ENCODE measurements at regions not wholly inside any gene's neighbourhood (a gene's known extent, or its start where the extent isn't known, plus 50 kb on each side); places are given as distances from the start of the nearest gene placed in this dataset.

DNA sequence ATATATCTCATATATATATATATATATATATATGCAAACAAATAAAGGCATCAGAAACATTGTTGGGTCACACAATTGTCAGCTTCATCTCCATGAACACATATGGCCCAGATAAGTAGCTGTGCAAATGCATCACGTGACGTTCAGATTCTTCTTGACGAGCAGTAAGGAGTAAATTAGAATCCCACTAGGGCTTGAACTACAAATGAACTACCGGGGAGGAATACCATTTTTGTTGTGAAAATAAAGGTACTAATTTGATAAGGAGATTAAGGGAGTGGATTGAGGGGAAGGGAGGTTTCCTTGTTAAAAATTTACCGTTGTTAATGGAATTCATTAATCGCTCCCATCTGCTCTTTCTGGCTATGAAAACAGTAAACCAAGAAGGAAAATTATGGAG, 186.5 kb upstream of the COPS8 start:
- H3K27me3 ChIP-seq, result no peaks in the 10 kb centered on the region
- in situ Hi-C loops (cut with MboI; ENCODE audit: low pct_ligation_motif_present in 1 of 4, low pct_unique_long_range_greater_than_20kb in 1 of 4, low sequenced_read_pairs in 3 of 4), result no loop called here
- no peaks in the 10 kb centered on the region for H3K36me3 ChIP-seq
- DNase-seq, result no peak
- no peaks in the 10 kb centered on the region for H3K9me3 ChIP-seq
- 79 to 85% methylated on average over 6 of the region's 6 CpGs for WGBS, 2 donors (ENCODE audit: low coverage in 1 of 2)
- TF ChIP-seq, protein P1, sequence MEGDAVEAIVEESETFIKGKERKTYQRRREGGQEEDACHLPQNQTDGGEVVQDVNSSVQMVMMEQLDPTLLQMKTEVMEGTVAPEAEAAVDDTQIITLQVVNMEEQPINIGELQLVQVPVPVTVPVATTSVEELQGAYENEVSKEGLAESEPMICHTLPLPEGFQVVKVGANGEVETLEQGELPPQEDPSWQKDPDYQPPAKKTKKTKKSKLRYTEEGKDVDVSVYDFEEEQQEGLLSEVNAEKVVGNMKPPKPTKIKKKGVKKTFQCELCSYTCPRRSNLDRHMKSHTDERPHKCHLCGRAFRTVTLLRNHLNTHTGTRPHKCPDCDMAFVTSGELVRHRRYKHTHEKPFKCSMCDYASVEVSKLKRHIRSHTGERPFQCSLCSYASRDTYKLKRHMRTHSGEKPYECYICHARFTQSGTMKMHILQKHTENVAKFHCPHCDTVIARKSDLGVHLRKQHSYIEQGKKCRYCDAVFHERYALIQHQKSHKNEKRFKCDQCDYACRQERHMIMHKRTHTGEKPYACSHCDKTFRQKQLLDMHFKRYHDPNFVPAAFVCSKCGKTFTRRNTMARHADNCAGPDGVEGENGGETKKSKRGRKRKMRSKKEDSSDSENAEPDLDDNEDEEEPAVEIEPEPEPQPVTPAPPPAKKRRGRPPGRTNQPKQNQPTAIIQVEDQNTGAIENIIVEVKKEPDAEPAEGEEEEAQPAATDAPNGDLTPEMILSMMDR (IDR thresholded peaks at IDR 0.05), result no peak
- no peak for TF ChIP-seq EP300 (IDR thresholded peaks at IDR 0.05; ENCODE audit: low read depth)
- TF ChIP-seq POLR2A (IDR thresholded peaks at IDR 0.05), result no peak
- TF ChIP-seq POLR2AphosphoS5 (IDR thresholded peaks at IDR 0.05), result no peak
- no peak overlapping the region for H3K27ac ChIP-seq
- intact Hi-C loops (cut with DNase I; ENCODE audit: low total_unique reads), result no loop called here
- H3K4me1 ChIP-seq, result no peaks in the 10 kb centered on the region
- no peak overlapping the region for H3K4me3 ChIP-seq

DNA sequence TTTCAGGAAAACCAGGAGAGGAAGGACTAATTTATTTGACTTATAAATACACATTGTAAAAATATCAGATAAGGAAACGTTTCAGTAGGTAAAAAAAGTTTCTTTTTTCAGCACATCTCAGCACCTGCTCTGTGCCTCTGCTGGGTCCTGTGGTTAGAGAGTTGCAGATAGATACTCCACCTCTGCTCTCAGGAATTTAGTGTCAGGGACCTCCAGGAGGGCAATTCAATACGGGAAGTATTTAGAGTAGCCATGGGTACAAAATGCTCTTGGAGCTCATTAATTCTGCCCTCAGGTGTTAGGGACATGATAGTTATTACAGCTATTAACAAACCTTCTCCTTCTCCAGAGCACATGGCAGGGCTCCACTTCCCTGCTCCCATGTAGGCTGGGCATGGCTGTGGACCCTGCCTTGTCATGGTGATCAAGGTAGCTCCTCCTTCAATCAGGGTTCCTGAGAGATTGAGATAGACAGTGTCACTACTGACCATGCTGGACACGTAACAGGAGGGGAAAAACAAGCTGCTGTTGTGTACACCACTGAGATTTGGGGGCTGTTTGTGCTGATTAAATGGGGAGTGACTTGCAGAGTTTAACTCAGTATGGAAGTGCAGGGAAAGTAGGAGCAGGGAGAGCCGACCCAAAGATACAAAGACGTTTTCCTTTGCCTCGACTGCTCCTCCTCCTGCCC, 185.6 kb upstream of the COPS8 start:
- H3K27ac ChIP-seq, result no peak overlapping the region

DNA sequence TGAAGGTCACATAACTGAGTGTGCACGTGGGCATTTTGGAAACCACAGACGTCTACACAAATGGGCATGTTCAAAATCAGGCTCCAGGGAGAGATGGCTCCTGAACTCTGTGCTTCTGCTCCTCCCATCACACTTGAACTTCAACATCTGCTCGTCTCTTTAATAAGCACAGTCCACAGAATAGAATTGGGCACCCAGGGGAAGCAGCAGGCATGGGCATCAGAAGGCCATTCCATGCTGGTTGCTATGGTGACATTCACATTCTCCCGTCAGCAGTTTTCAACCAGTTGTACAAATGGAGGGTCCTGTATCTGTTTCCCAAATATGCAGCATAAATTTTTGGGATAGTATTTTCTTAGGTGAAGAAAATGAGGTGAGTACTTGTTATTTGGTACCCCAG, 183.7 kb upstream of the COPS8 start:
- H3K4me1 ChIP-seq, result no peaks in the 10 kb centered on the region
- TF ChIP-seq, protein P1 (IDR thresholded peaks at IDR 0.05), result no peak
- no peak for TF ChIP-seq POLR2A (IDR thresholded peaks at IDR 0.05)
- no peak for TF ChIP-seq POLR2AphosphoS5 (IDR thresholded peaks at IDR 0.05)
- no peak for TF ChIP-seq EP300 (IDR thresholded peaks at IDR 0.05; ENCODE audit: low read depth)
- H3K27me3 ChIP-seq, result no peaks in the 10 kb centered on the region
- H3K4me3 ChIP-seq, result no peak overlapping the region
- no peak overlapping the region for H3K27ac ChIP-seq
- WGBS, 2 donors (ENCODE audit: low coverage in 1 of 2), result 75% methylated on average over 4 of the region's 4 CpGs; no CpG with 5 or more reads in 1 of the 2 donors
- H3K9me3 ChIP-seq, result no peaks in the 10 kb centered on the region
- intact Hi-C loops (cut with DNase I; ENCODE audit: low total_unique reads) (no loop called here), in situ Hi-C loops (cut with MboI; ENCODE audit: low pct_ligation_motif_present in 1 of 4, low pct_unique_long_range_greater_than_20kb in 1 of 4, low sequenced_read_pairs in 3 of 4) (no loop called here)
- no peak for DNase-seq
- no peaks in the 10 kb centered on the region for H3K36me3 ChIP-seq

More for the DNA sequence above, 185.6 kb upstream of the COPS8 start:
- no peaks in the 10 kb centered on the region for H3K27me3 ChIP-seq
- no peaks in the 10 kb centered on the region for H3K9me3 ChIP-seq
- TF ChIP-seq, protein P1 (IDR thresholded peaks at IDR 0.05), result no peak
- TF ChIP-seq POLR2AphosphoS5 (IDR thresholded peaks at IDR 0.05) (no peak), EP300 (IDR thresholded peaks at IDR 0.05; ENCODE audit: low read depth) (no peak), POLR2A (IDR thresholded peaks at IDR 0.05) (no peak)
- H3K36me3 ChIP-seq, result no peaks in the 10 kb centered on the region
- 57 to 62% methylated on average over 5 to 6 of the region's 6 CpGs for WGBS, 2 donors (ENCODE audit: low coverage in 1 of 2)
- intact Hi-C loops (cut with DNase I; ENCODE audit: low total_unique reads) (no loop called here), in situ Hi-C loops (cut with MboI; ENCODE audit: low pct_ligation_motif_present in 1 of 4, low pct_unique_long_range_greater_than_20kb in 1 of 4, low sequenced_read_pairs in 3 of 4) (no loop called here)
- DNase-seq, result no peak
- H3K4me1 ChIP-seq, result no peaks in the 10 kb centered on the region
- no peak overlapping the region for H3K4me3 ChIP-seq

DNA sequence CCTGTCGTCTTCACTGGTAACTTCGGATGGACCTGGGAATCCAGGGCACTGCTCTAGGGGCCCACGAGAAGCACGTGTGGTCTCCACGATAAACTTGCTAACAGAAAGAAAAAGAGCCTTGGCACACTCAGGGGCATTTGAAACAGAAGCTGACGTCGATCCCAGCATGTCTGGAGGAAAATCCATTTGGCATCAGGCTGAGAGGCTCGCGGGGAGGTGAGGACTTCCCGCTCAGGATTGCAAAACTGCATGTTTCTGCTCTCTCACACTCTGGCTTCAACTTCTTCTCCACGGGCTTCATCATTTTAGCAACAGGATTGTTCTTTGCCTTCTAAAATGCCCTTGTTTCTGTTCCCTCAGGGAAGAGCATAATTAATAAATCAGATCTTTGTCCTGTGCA, 181.7 kb upstream of the COPS8 start:
- intact Hi-C loops (cut with DNase I; ENCODE audit: low total_unique reads), result no loop called here
- H3K27me3 ChIP-seq, result no peaks in the 10 kb centered on the region
- DNase-seq, result no peak
- no peak overlapping the region for H3K27ac ChIP-seq
- TF ChIP-seq, protein P1 (IDR thresholded peaks at IDR 0.05), result no peak
- no peak for TF ChIP-seq POLR2AphosphoS5 (IDR thresholded peaks at IDR 0.05)
- TF ChIP-seq POLR2A (IDR thresholded peaks at IDR 0.05), result no peak
- no peak for TF ChIP-seq EP300 (IDR thresholded peaks at IDR 0.05; ENCODE audit: low read depth)
- no peaks in the 10 kb centered on the region for H3K4me1 ChIP-seq
- H3K9me3 ChIP-seq, result no peaks in the 10 kb centered on the region
- in situ Hi-C loops (cut with MboI; ENCODE audit: low pct_ligation_motif_present in 1 of 4, low pct_unique_long_range_greater_than_20kb in 1 of 4, low sequenced_read_pairs in 3 of 4), result no loop called here
- no peaks in the 10 kb centered on the region for H3K36me3 ChIP-seq
- 60 to 85% methylated on average over 1 to 11 of the region's 11 CpGs for WGBS, 2 donors (ENCODE audit: low coverage in 1 of 2)
- no peak overlapping the region for H3K4me3 ChIP-seq
